ENCODE measurements at regions not wholly inside any gene's neighbourhood (a gene's known extent, or its start where the extent isn't known, plus 50 kb on each side); places are given as distances from the start of the nearest gene placed in this dataset.

DNA sequence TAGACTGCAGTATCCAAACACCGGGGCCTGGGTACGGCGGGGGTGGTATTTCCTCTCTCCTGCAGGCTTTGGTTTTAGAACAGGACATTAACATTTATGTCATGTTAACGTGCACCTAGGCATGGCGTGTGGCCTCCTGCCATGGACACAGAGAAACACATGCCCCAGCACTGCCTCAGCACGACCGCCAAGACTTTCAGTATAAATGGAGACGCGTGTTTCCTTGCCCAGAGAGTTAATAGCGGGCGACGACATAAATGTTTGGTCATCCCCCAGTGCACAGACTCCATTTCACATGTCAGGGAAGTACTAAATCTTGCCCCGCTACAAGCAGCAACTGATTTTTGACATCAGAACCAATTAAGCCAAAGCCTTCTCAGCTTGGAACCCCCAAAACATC lies 737.9 kb downstream of the RAB28 start:
- TF ChIP-seq POLR2A (IDR thresholded peaks at IDR 0.05) = no peak
- TF ChIP-seq, protein P1, sequence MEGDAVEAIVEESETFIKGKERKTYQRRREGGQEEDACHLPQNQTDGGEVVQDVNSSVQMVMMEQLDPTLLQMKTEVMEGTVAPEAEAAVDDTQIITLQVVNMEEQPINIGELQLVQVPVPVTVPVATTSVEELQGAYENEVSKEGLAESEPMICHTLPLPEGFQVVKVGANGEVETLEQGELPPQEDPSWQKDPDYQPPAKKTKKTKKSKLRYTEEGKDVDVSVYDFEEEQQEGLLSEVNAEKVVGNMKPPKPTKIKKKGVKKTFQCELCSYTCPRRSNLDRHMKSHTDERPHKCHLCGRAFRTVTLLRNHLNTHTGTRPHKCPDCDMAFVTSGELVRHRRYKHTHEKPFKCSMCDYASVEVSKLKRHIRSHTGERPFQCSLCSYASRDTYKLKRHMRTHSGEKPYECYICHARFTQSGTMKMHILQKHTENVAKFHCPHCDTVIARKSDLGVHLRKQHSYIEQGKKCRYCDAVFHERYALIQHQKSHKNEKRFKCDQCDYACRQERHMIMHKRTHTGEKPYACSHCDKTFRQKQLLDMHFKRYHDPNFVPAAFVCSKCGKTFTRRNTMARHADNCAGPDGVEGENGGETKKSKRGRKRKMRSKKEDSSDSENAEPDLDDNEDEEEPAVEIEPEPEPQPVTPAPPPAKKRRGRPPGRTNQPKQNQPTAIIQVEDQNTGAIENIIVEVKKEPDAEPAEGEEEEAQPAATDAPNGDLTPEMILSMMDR (IDR thresholded peaks at IDR 0.05) = no peak
